CD4-positive, alpha-beta memory T cell (primary cell): ENCODE measurements at regions not wholly inside any gene's neighbourhood (a gene's known extent, or its start where the extent isn't known, plus 50 kb on each side); places are given as distances from the start of the nearest gene placed in this dataset.
"Not testable (repeated sequence)": the region's sequence is repeated elsewhere in the genome, so short reads cannot be mapped to it uniquely, and the experiment has no call there.

Experiments used
- CTCF ChIA-PET: fragments of 350-600 bp; sonication (Branson Sonifier 250); formaldehyde crosslinking; loops from one replicate; lab custom pipeline; 2021; ENCODE audit warnings: inconsistent platforms; ENCODE audit not compliant: partially characterized antibody; lab: Charles Lee
- POLR2A ChIA-PET: fragments of 350-600 bp; sonication (Branson Sonifier 250); formaldehyde crosslinking; loops from one replicate; lab custom pipeline; 2021; ENCODE audit not compliant: partially characterized antibody; lab: Charles Lee
- DNase-seq, 5 donors: peaks; one replicate each; pipeline versions ENCODE4 v3.0.0 to v3.0.0-alpha.2; 2020 to 2022; ENCODE audit warnings: mixed read lengths in 1 of 5
- H3K27ac ChIP-seq: one replicate; pipeline ENCODE4 v1.7.0; 2013; ENCODE audit warnings: low read depth, low read length
- H3K27me3 ChIP-seq: 2 replicates; pipeline ENCODE4 v1.7.0; 2013; ENCODE audit warnings: mild to moderate bottlenecking, low read length, moderate library complexity; ENCODE audit not compliant: insufficient read depth
- H3K36me3 ChIP-seq: 2 replicates; pipeline ENCODE4 v1.7.0; 2013; ENCODE audit warnings: mild to moderate bottlenecking, low read length, moderate library complexity; ENCODE audit not compliant: insufficient read depth
- H3K4me1 ChIP-seq: 2 replicates; pipeline ENCODE4 v1.7.0; 2013; ENCODE audit warnings: mild to moderate bottlenecking, low read length, moderate library complexity; ENCODE audit not compliant: insufficient read depth
- H3K4me3 ChIP-seq, 2 donors: one replicate each; pipeline ENCODE4 v1.7.0; 2013; ENCODE audit warnings: low read length in 2 of 2, mild to moderate bottlenecking in 1 of 2
- H3K9me3 ChIP-seq, 2 donors: one replicate each; pipeline ENCODE4 v1.7.0; 2013; ENCODE audit warnings: low read length in 2 of 2, control low read depth in 1 of 2; ENCODE audit not compliant: control insufficient read depth in 1 of 2
- H3K27ac Mint-ChIP-seq, 7 donors: one replicate each; pipeline ENCODE4 v1.8.0; 2020 to 2021; ENCODE audit warnings: mixed read lengths in 7 of 7, mild to moderate bottlenecking in 6 of 7, inconsistent platforms in 3 of 7, moderate library complexity in 3 of 7
- H3K27me3 Mint-ChIP-seq, 2 donors: one replicate each; pipeline ENCODE4 v1.8.0; 2020 to 2021; ENCODE audit warnings: mixed read lengths in 2 of 2
- H3K36me3 Mint-ChIP-seq, 2 donors: one replicate each; pipeline ENCODE4 v1.8.0; 2020 to 2021; ENCODE audit warnings: mixed read lengths in 2 of 2, inconsistent platforms in 1 of 2, mild to moderate bottlenecking in 1 of 2
- H3K4me1 Mint-ChIP-seq, 4 donors: one replicate each; pipeline ENCODE4 v1.8.0; 2020 to 2021; ENCODE audit warnings: mixed read lengths in 4 of 4, mild to moderate bottlenecking in 1 of 4
- H3K4me3 Mint-ChIP-seq, 8 donors: one replicate each; pipeline ENCODE4 v1.8.0; 2020 to 2021; ENCODE audit warnings: mixed read lengths in 8 of 8, mild to moderate bottlenecking in 7 of 8, moderate library complexity in 6 of 8, inconsistent platforms in 3 of 8
- H3K9me3 Mint-ChIP-seq, 8 donors: one replicate each; pipeline ENCODE4 v1.8.0; 2020 to 2021; ENCODE audit warnings: mixed read lengths in 8 of 8, mild to moderate bottlenecking in 5 of 8, inconsistent platforms in 3 of 8, moderate library complexity in 1 of 8
- intact Hi-C: fragments of 100-400 bp; cut with micrococcal nuclease; formaldehyde crosslinking; loops from one replicate; pipeline ENCODE4 v1.15.1; 2023

- Mint-ChIP-seq H3K27ac (no peak overlapping the region), H3K36me3 (no peaks in the 10 kb centered on the region), H3K4me3 (no peak overlapping the region), H3K27me3 (no peaks in the 10 kb centered on the region), H3K4me1 (no peaks in the 10 kb centered on the region), H3K9me3 (peaks cover 0 to 7% (median 2%) of the 10 kb centered on the region in 8 donors)
- H3K4me3 ChIP-seq: no peak overlapping the region
- no peak for DNase-seq
- ChIA-PET POLR2A (no interaction called here), CTCF (no interaction called here)
- intact Hi-C loops: no loop called here
- no peak overlapping the region for H3K27ac ChIP-seq
- no peaks in the 10 kb centered on the region for H3K4me1 ChIP-seq
- H3K9me3 ChIP-seq: no peaks in the 10 kb centered on the region
- H3K36me3 ChIP-seq: no peaks in the 10 kb centered on the region
- no peaks in the 10 kb centered on the region for H3K27me3 ChIP-seq
Observed at GRCh38 chr9:108395421-108395820, 460.4 kb downstream of the ACTL7B start.

- Mint-ChIP-seq H3K27me3 (no peaks in the 10 kb centered on the region), H3K4me1 (no peaks in the 10 kb centered on the region), H3K27ac (no peak overlapping the region), H3K36me3 (no peaks in the 10 kb centered on the region), H3K9me3 (peaks cover 0 to 7% (median 2%) of the 10 kb centered on the region in 8 donors), H3K4me3 (no peak overlapping the region)
- intact Hi-C loops: no loop called here
- DNase-seq: no peak
- no peaks in the 10 kb centered on the region for H3K4me1 ChIP-seq
- POLR2A ChIA-PET: no interaction called here
- no peaks in the 10 kb centered on the region for H3K36me3 ChIP-seq
- H3K27me3 ChIP-seq: no peaks in the 10 kb centered on the region
- H3K27ac ChIP-seq: no peak overlapping the region
- no peak overlapping the region for H3K4me3 ChIP-seq
- no peaks in the 10 kb centered on the region for H3K9me3 ChIP-seq
- CTCF ChIA-PET: no interaction called here
Observed at GRCh38 chr9:108394726-108395125, 461.1 kb downstream of the ACTL7B start.

- H3K36me3 ChIP-seq, H3K4me1 Mint-ChIP-seq, H3K4me3 ChIP-seq, H3K27me3 ChIP-seq, H3K4me3 Mint-ChIP-seq, H3K36me3 Mint-ChIP-seq, H3K9me3 Mint-ChIP-seq, H3K9me3 ChIP-seq, CTCF ChIA-PET, H3K4me1 ChIP-seq, H3K27ac ChIP-seq, DNase-seq, H3K27me3 Mint-ChIP-seq, H3K27ac Mint-ChIP-seq, POLR2A ChIA-PET, intact Hi-C loops: not testable (repeated sequence)
Observed at GRCh38 chr9:108393481-108394001, 462.2 kb downstream of the ACTL7B start.

GRCh38 chr9:108392877-108393276 is 462.9 kb downstream of the ACTL7B start:
- Mint-ChIP-seq H3K4me3 (no peak overlapping the region), H3K36me3 (no peaks in the 10 kb centered on the region), H3K27ac (no peak overlapping the region), H3K4me1 (no peaks in the 10 kb centered on the region), H3K9me3 (peaks cover 0 to 7% (median 2%) of the 10 kb centered on the region in 8 donors), H3K27me3 (no peaks in the 10 kb centered on the region)
- ChIA-PET POLR2A (no interaction called here), CTCF (no interaction called here)
- Histone ChIP-seq H3K9me3 (no peaks in the 10 kb centered on the region), H3K4me3 (no peak overlapping the region), H3K36me3 (no peaks in the 10 kb centered on the region), H3K27me3 (no peaks in the 10 kb centered on the region), H3K27ac (no peak overlapping the region), H3K4me1 (no peaks in the 10 kb centered on the region)
- no peak for DNase-seq
- intact Hi-C loops: no loop called here

- Histone ChIP-seq H3K27me3 (no peaks in the 10 kb centered on the region), H3K27ac (no peak overlapping the region), H3K4me3 (no peak overlapping the region), H3K9me3 (no peaks in the 10 kb centered on the region), H3K36me3 (no peaks in the 10 kb centered on the region), H3K4me1 (no peaks in the 10 kb centered on the region)
- ChIA-PET CTCF (no interaction called here), POLR2A (no interaction called here)
- H3K4me1 Mint-ChIP-seq: no peaks in the 10 kb centered on the region
- intact Hi-C loops: no loop called here
- H3K36me3 Mint-ChIP-seq: no peaks in the 10 kb centered on the region
- H3K4me3 Mint-ChIP-seq: no peak overlapping the region
- H3K27me3 Mint-ChIP-seq: no peaks in the 10 kb centered on the region
- H3K27ac Mint-ChIP-seq: no peak overlapping the region
- DNase-seq: no peak
- H3K9me3 Mint-ChIP-seq: peaks cover 0 to 9% (median 4%) of the 10 kb centered on the region in 8 donors
Observed at GRCh38 chr9:108389056-108389455, 466.7 kb downstream of the ACTL7B start.

GRCh38 chr9:108386859-108387384 is 468.9 kb downstream of the ACTL7B start:
- no peaks in the 10 kb centered on the region for H3K27me3 ChIP-seq
- ChIA-PET CTCF (no interaction called here), POLR2A (no interaction called here)
- no peak overlapping the region for H3K4me3 Mint-ChIP-seq
- intact Hi-C loops: no loop called here
- no peak for DNase-seq
- H3K27me3 Mint-ChIP-seq: no peaks in the 10 kb centered on the region
- H3K27ac Mint-ChIP-seq: no peak overlapping the region
- H3K36me3 ChIP-seq: no peaks in the 10 kb centered on the region
- no peak overlapping the region for H3K27ac ChIP-seq
- H3K9me3 ChIP-seq: no peaks in the 10 kb centered on the region
- H3K4me1 ChIP-seq: no peaks in the 10 kb centered on the region
- H3K4me3 ChIP-seq: no peak overlapping the region
- H3K9me3 Mint-ChIP-seq: peaks cover 0 to 10% (median 4%) of the 10 kb centered on the region in 8 donors
- no peaks in the 10 kb centered on the region for H3K36me3 Mint-ChIP-seq
- no peaks in the 10 kb centered on the region for H3K4me1 Mint-ChIP-seq

GRCh38 chr9:108386032-108386431 is 469.8 kb downstream of the ACTL7B start:
- H3K4me1 ChIP-seq: no peaks in the 10 kb centered on the region
- no peaks in the 10 kb centered on the region for H3K27me3 ChIP-seq
- H3K4me3 ChIP-seq: no peak overlapping the region
- H3K36me3 ChIP-seq: no peaks in the 10 kb centered on the region
- Mint-ChIP-seq H3K27me3 (no peaks in the 10 kb centered on the region), H3K36me3 (no peaks in the 10 kb centered on the region), H3K9me3 (peaks cover 0 to 10% (median 6%) of the 10 kb centered on the region in 8 donors), H3K27ac (no peak overlapping the region), H3K4me3 (no peak overlapping the region), H3K4me1 (no peaks in the 10 kb centered on the region)
- no peaks in the 10 kb centered on the region for H3K9me3 ChIP-seq
- H3K27ac ChIP-seq: no peak overlapping the region
- CTCF ChIA-PET: no interaction called here
- intact Hi-C loops: no loop called here
- POLR2A ChIA-PET: no interaction called here
- DNase-seq: no peak

- Histone ChIP-seq H3K4me1 (no peaks in the 10 kb centered on the region), H3K27ac (no peak overlapping the region), H3K27me3 (no peaks in the 10 kb centered on the region), H3K36me3 (no peaks in the 10 kb centered on the region), H3K9me3 (no peaks in the 10 kb centered on the region), H3K4me3 (no peak overlapping the region)
- no peaks in the 10 kb centered on the region for H3K27me3 Mint-ChIP-seq
- CTCF ChIA-PET: no interaction called here
- no peaks in the 10 kb centered on the region for H3K4me1 Mint-ChIP-seq
- no peaks in the 10 kb centered on the region for H3K36me3 Mint-ChIP-seq
- H3K27ac Mint-ChIP-seq: no peak overlapping the region
- no peak overlapping the region for H3K4me3 Mint-ChIP-seq
- peaks cover 2 to 17% (median 6%) of the 10 kb centered on the region in 8 donors for H3K9me3 Mint-ChIP-seq
- intact Hi-C loops: no loop called here
- DNase-seq: no peak
- POLR2A ChIA-PET: no interaction called here
Observed at GRCh38 chr9:108383796-108384195, 472.0 kb downstream of the ACTL7B start.
